Panc1 (cell line): ENCODE measurements at regions not wholly inside any gene's neighbourhood (a gene's known extent, or its start where the extent isn't known, plus 50 kb on each side); places are given as distances from the start of the nearest gene placed in this dataset.

Experiments
- CTCF ChIP-seq: fragments of 450-650 bp; IDR thresholded peaks from 2 replicates; pipeline ENCODE4 v1.5.1; 2017; ENCODE audit warnings: mild to moderate bottlenecking
- SIN3A ChIP-seq: IDR thresholded peaks from 2 replicates; pipeline ENCODE4 v1.6.1; 2012; ENCODE audit warnings: low read depth, mild to moderate bottlenecking, low read length, moderate library complexity, borderline replicate concordance; ENCODE audit not compliant: insufficient read depth

GRCh38 chr10:54962134-54962900 is 161.3 kb upstream of the PCDH15 start:
- TF ChIP-seq CTCF, result no peak
- no peak for TF ChIP-seq SIN3A
